ENCODE measurements at regions not wholly inside any gene's neighbourhood (a gene's known extent, or its start where the extent isn't known, plus 50 kb on each side); places are given as distances from the start of the nearest gene placed in this dataset.

DNA sequence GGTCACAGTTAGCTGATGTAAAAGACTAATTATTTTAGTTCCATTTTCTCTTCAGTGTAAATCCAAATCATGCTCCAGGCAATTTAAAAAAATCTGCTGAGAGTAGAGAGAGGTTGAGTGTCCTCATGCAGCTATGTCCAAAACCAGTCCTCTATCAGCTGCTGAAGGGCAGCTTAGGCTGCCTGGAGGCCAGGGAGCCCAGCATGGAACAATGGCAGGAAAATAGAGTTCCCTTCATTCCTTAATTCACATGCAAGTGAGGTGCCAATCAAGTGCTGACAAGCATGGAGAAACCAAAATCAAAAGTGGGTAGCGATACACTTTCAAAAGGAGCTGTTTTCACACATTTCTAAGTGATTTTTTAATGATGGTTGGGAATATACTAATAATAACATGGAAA lies 78.3 kb upstream of the POU5F2 start:
- Histone ChIP-seq H3K27me3 (ENCODE audit: control insufficient read depth, insufficient read depth, low read length) (no peaks in the 10 kb centered on the region), H3K9me3 (ENCODE audit: control insufficient read depth, insufficient read depth, low read length) (no peaks in the 10 kb centered on the region; the same call in 1 of the 2 replicates), H3K27ac (ENCODE audit: low read depth, low read length) (no peak overlapping the region), H3K4me3 (ENCODE audit: low read depth, low read length) (no peak overlapping the region)
- TF ChIP-seq CTCF (IDR thresholded peaks at IDR 0.05; ENCODE audit: low read depth, low read length), result no peak
- no peak for DNase-seq (ENCODE audit: low read depth, low spot score)
- CTCF ChIA-PET, result interaction anchor here (1.2 kb wide), 1 partner anchor 16 kb away, joined by 4 read pairs; no protein-coding TSS in a partner anchor
- POLR2A ChIA-PET, result no interaction called here

DNA sequence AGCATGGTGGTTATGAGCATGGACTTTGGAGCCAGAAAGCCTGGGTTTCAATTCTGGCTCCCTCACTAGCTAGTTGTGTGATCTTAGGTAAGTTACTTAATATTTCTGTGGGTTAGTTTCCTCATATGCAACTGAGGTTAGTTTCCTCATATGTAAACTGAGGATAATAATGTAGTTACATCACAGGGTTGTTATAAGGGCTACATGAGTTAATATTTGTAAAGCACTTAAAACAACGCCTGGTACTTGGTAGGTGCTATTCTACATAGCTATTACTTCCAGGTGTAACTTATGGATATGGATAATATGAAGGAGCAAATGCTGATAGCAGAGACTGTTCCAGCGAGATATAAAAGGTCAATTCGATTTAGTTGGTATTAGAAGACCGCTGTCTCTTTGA lies 69.4 kb upstream of the POU5F2 start:
- Histone ChIP-seq H3K9me3 (ENCODE audit: control insufficient read depth, insufficient read depth, low read length) (no peaks in the 10 kb centered on the region), H3K27me3 (ENCODE audit: control insufficient read depth, insufficient read depth, low read length) (no peaks in the 10 kb centered on the region), H3K4me3 (ENCODE audit: low read depth, low read length) (no peak overlapping the region), H3K27ac (ENCODE audit: low read depth, low read length) (no peak overlapping the region)
- CTCF ChIA-PET, result interaction anchor here (1.0 kb wide), 1 partner anchor 9 kb away, joined by 5 read pairs; no protein-coding TSS in a partner anchor
- POLR2A ChIA-PET, result no interaction called here
- DNase-seq (ENCODE audit: low read depth, low spot score), result no peak
- TF ChIP-seq CTCF (IDR thresholded peaks at IDR 0.05; ENCODE audit: low read depth, low read length), result no peak

DNA sequence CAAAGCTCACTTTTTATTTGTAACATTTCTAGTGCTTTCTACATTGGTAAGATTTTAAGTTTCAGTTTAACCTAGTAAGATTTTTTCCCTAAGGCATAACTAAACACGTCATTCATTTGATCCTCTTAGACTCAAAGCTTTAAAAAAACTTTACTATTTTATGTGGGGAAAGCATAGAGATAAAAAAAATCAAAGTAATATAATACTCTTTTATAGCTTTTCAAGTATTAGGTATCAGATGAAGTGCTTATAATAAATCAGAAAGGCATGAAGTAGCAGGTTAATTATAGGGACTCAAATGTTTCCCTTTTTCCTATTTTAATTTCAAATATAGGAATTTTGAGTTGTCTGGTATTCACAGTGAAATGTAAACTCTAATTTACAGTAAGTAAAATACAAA lies 68.0 kb upstream of the POU5F2 start:
- Histone ChIP-seq H3K27ac (ENCODE audit: low read depth, low read length) (no peak overlapping the region), H3K9me3 (ENCODE audit: control insufficient read depth, insufficient read depth, low read length) (no peaks in the 10 kb centered on the region), H3K4me3 (ENCODE audit: low read depth, low read length) (no peak overlapping the region), H3K27me3 (ENCODE audit: control insufficient read depth, insufficient read depth, low read length) (no peaks in the 10 kb centered on the region)
- POLR2A ChIA-PET, result no interaction called here
- CTCF ChIA-PET, result interaction anchor here (0.7 to 1.2 kb wide), 2 partner anchors 8 to 85 kb away, joined by 3 read pairs; no protein-coding TSS in a partner anchor
- no peak for TF ChIP-seq CTCF (IDR thresholded peaks at IDR 0.05; ENCODE audit: low read depth, low read length)
- DNase-seq (ENCODE audit: low read depth, low spot score), result no peak

- no peak overlapping the region for H3K27ac ChIP-seq (ENCODE audit: low read depth, low read length)
- ChIA-PET CTCF (no interaction called here), POLR2A (interaction anchor here (0.7 kb wide), 1 partner anchor 186 kb away, joined by 4 read pairs; no protein-coding TSS in a partner anchor)
- H3K9me3 ChIP-seq (ENCODE audit: control insufficient read depth, insufficient read depth, low read length), result no peaks in the 10 kb centered on the region
- no peaks in the 10 kb centered on the region for H3K27me3 ChIP-seq (ENCODE audit: control insufficient read depth, insufficient read depth, low read length)
- no peak overlapping the region for H3K4me3 ChIP-seq (ENCODE audit: low read depth, low read length)
- no peak for DNase-seq (ENCODE audit: low read depth, low spot score)
- no peak for TF ChIP-seq CTCF (IDR thresholded peaks at IDR 0.05; ENCODE audit: low read depth, low read length)
Observed at GRCh38 chr5:93807846-93808245, 66.4 kb upstream of the POU5F2 start.

GRCh38 chr5:93805616-93806379 lies 64.4 kb upstream of the POU5F2 start:
- CTCF ChIA-PET, result interaction anchor here (1.1 to 1.9 kb wide), 3 partner anchors 199 to 932 kb away, joined by 3 to 13 read pairs (median 5); no protein-coding TSS in a partner anchor
- no peaks in the 10 kb centered on the region for H3K9me3 ChIP-seq (ENCODE audit: control insufficient read depth, insufficient read depth, low read length)
- POLR2A ChIA-PET, result no interaction called here
- no peak overlapping the region for H3K4me3 ChIP-seq (ENCODE audit: low read depth, low read length)
- H3K27me3 ChIP-seq (ENCODE audit: control insufficient read depth, insufficient read depth, low read length), result no peaks in the 10 kb centered on the region
- no peak for DNase-seq (ENCODE audit: low read depth, low spot score)
- no peak overlapping the region for H3K27ac ChIP-seq (ENCODE audit: low read depth, low read length)
- no peak for TF ChIP-seq CTCF (IDR thresholded peaks at IDR 0.05; ENCODE audit: low read depth, low read length)
